ENCODE measurements at regions not wholly inside any gene's neighbourhood (a gene's known extent, or its start where the extent isn't known, plus 50 kb on each side); places are given as distances from the start of the nearest gene placed in this dataset.

DNA sequence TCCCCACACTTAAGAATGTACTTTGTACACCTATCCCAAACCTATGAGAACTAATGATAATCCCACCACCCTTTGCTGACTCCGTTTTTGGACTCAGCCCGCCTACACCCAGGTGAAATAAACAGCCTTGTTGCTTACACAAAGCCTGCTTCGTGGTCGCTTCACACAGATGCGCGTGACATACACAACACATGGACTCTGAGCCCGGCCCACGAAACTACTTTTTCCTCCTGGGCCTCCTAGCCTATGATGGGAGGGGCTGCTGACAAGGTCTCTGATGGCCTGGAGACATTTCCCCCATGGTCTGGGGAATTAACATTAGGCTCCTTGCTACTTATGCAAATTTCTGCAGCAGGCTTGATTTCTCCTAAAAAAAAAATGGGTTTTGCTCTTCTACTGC, 1176.4 kb upstream of the RAG2 start:
- DNase-seq (ENCODE audit: low read depth in 3 of 3) = no peak

DNA sequence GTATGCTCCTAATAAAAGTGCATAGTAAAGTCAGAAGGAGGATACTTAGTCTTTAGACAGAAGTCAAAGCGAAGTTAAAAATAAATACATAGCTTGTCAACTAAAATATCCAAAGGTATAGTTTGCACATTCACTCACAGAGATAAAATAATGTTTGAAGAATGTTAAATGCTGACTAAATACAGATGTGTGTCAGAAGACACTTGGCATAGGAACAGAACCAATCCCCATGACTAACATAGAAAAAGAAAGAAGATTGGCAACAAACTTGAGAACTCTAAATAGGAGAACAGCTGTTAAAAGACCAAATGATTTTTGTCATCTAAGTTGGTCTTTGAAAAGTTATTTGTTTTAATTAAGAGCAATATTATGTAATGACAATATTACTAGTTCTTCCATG, 1172.1 kb upstream of the RAG2 start:
- no peak for DNase-seq (ENCODE audit: low read depth in 3 of 3)

DNA sequence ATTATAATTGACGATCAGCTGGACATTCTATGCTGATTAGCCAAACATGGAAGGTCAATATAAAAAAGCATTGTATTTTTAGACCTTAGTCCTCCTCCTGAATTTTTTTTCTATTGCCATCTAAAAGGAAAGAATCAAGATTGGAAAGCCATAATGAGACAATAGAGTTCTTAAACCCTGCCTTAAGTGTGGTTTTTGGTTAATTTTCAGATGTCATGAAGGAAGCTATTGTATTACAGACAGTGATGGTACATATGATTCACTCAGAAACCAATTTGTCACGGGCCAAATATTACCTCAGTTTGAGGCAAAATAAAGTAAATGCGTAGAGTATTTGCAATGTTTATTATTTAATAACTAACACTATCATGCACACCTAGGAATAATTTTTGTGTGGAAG, 1164.0 kb upstream of the RAG2 start:
- DNase-seq (ENCODE audit: low read depth in 3 of 3) = no peak

DNA sequence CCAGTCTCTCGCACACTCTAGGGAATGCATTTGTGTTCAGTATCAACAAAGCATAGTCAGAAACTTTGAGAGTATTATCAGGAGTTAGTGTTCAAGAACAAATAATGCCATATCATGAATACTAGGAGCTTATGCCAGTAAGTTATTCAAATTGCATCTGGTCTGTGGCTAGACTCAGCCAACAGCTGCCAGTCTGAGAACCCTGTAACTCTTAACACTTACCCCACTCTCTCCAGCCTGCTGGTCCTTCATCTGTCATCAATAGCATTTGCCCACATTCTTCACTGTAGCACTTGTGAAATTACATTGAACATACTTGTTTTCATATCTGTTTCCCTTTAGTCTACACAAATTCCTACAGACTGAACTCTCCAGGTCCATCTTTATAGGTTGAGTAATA, 1157.5 kb upstream of the RAG2 start:
- no peak for DNase-seq (ENCODE audit: low read depth in 3 of 3)

DNA sequence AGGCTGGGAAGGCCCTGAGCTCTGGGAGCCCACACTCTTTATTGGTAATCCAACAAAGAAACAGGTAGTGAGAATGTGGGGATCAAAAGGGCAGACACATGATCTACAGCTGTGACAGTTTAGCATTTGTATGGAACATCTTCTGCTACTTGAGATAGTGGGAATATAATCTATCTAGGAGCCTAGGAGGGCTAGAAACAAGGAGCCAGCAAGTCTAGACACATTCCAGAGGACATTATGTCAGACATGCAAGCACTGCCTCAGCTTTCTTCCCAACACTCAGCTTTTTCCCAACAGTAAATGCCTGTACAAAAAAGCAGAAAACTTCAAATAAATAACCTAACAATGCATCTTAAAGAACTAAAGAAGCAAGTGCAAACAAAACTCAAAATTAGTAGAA, 1150.6 kb upstream of the RAG2 start:
- DNase-seq (ENCODE audit: low read depth in 3 of 3) = no peak

DNA sequence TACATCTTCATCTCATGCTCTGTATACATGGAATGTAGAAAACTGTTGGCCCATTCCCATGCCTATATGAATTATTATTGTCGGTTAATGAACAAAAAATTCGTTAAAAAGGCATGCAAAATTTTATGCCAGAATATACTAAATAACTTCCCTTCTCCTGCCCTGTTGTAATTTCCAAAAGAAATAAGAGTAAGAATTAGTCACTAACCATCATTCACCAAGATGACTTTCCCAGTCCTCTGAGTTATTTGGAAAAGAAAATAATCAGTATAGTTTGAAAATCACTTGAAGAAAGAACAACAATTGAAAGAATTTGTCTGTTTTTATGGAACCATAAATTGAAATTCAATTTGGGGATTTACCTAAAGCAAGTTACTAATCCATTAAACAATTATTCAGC, 1149.1 kb upstream of the RAG2 start:
- no peak for DNase-seq (ENCODE audit: low read depth in 3 of 3)

DNA sequence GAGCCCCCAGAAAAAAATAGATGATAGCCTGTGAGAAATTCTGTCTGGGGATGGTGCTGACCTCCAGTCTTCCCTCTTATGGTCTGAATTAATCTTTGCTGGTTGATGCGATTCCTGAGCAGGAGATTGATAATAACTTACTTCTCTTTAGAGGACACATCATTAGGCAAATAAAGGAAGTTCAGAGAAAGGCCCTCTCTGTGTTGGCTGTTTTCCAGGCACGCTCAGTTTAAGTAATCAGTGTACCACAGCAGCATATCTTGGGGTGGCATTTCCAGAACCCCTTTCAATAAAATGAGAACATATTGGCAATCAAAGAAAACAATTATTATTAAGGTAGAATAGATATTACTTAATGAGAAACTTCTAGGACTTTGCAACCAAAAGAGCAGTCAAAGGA, 1129.3 kb upstream of the RAG2 start:
- no peak for DNase-seq (ENCODE audit: low read depth in 3 of 3)

DNA sequence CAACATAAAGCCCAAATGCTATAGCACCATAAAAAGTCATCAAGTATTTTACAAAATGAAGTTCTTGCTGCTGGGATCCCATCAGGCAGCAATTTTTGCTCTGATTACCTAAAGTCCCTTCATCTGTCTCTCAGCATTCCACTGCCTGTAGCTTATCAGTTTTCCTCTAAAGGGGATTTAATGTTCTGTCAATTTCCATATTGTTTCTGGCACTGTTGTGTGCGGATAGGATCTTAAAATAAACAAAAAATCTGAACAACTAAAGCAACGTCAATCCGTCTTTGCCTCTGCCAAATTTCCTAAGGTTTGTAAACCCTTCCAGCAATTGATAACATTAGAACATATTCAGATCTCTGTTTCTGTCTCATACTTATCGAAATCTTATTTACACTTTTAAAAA, 1126.3 kb upstream of the RAG2 start:
- no peak for DNase-seq (ENCODE audit: low read depth in 3 of 3)

DNA sequence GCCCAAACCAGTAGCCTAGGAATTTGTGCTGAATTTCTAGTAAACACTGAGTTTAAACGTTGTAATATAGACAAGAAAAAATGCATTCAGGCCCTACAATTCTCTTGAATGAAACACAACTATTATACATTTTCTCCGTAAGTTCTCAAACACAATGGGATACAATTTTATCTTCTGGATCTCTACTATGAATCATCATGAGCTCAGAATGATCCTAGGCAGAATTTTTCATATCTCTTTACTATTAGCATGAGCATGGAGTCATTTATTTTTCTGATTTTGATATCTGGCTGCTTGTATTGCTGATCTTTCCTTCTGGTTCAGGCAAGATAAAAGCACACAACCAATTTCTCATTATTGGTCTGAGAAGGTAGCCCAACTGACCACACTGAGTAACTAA, 1123.4 kb upstream of the RAG2 start:
- DNase-seq (ENCODE audit: low read depth in 3 of 3) = no peak

DNA sequence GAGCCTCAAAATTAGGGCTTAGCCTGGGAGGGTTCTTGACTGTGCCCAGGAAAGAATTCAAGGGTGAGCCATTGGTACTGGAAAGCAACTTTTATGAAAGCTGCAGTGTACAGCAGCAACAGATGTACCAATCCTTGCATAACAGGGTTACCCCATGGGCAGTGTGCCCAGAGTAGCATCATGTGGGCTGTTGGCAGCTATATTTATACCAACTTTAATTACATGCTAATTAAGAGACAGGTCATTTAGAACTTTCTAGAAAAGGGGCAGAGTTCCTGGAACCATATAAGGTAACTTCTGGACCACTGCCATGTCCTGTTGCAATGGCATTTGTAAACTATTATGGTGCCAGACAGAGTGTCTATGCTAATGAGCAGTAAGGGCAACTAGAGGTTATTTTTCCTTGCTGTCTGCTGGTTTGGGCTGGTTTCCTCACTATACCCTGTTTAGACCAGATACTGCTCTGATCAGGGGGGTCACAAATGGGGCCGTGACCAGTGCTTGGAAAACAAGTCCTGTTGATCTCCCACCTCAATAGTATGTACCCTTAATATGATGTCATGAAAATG, 1120.5 kb upstream of the RAG2 start:
- no peak for DNase-seq (ENCODE audit: low read depth in 3 of 3)

DNA sequence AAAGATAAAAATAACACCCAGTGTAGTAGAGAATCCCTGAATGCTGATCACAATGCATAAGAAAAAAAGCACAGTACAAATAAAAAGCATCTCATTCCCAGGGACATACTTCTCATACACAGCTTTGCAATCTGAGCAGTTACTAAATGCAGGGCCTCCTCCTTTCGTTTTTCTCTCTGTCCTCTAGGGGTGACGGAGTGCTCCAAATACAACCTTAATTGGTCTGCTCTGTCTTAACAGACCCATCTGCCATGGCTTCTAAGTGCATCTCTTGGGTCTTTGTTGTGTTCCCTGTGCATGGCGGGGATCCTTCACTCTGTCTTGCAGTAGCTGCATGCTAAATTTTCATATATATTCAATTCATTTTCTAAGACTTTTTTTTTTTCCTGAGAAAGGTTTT, 1114.2 kb upstream of the RAG2 start:
- no peak for DNase-seq (ENCODE audit: low read depth in 3 of 3)

DNA sequence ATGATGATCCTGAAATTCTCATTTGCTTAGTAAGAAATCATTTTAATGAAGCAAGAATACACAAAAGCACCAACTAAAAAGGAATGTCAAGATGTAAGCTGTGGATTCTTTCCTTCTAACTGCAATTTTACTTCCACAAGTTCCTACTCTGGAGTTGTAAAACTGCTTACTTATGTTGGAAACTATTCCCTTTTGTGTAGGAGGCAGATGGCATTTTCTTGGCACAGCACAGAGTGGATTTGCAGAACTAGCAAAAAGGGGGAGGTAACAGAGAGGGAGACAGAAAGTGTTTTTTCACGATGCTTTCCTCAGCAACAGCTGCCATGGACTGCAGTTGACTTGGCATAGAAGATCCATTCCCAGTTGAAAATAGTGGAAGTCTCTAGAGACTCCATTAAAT, 1112.0 kb upstream of the RAG2 start:
- no peak for DNase-seq (ENCODE audit: low read depth in 3 of 3)

DNA sequence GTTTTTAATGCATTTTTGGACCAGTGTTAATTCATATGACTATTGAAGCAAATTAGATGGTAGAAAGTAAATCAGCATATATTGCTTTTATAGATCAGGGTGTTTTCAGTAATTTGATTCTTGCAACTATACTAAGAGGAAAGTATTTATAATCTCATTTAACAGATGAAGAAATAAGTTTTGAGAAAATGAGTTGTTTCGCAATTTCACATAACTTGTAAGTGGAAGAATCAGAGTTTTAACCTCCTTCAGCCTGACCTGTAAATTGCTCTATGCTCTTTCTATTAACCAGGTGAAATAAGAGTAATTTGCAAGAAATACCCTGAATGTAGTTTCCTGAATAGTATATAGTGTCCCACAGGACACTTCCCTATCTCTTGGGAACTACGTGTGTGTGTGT, 1106.8 kb upstream of the RAG2 start:
- no peak for DNase-seq (ENCODE audit: low read depth in 3 of 3)

DNA sequence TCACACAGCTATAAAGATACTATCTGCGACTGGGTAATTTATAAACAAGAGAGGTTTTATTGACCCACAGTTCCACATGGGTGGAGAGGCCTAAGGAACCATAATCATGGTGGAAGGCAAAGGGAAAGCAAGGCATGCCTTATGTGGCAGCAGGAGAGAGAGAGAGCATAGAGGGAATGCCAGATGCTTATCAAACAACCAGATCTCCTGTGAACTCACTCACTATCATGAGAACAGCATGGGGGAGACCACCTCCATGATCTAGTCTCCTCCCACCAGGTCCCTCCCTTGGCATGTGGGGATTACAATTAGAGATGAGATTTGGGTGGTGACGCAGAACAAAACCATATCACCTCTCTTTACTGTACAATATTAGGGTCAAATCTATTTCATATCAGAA, 1101.6 kb upstream of the RAG2 start:
- no peak for DNase-seq (ENCODE audit: low read depth in 3 of 3)

DNA sequence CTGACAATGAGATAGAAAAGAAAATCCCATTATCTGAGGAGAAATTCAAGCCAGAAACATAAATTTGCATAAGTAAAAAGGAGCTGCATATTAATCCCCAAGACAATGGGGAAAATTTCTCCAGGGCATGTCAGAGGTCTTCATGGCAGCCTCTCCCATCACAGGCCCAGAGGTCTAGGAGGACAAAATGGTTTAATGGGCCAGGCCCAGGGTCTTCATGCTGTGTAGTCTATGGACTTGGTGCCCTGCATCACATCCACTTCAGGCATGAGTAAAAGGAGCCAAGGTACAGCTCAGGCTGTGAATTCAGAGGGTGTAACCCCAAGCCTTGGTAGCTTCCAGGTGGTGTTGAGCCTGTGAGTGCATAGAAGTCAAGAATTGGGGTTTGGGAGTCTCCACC, 1097.2 kb upstream of the RAG2 start:
- no peak for DNase-seq (ENCODE audit: low read depth in 3 of 3)

DNA sequence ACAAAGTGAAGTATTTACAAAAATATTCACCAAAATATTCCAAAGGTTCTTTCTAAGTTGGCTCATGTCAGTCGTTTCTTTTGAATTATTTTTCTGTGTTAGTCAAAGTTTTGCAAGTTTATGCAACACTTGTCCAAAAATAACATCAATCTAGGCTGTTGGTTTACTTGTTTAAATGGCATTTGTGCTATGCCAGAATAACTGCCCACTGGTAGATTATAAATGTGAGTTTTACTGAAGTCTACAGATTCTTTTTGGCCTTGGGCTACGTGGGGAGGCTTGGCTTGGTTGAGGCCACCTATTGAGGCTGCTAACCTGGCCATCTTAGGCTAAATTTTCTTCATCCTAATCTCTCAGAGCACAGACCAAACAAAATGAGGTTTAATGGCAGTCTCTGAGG, 1091.9 kb upstream of the RAG2 start:
- DNase-seq (ENCODE audit: low read depth in 3 of 3) = no peak

DNA sequence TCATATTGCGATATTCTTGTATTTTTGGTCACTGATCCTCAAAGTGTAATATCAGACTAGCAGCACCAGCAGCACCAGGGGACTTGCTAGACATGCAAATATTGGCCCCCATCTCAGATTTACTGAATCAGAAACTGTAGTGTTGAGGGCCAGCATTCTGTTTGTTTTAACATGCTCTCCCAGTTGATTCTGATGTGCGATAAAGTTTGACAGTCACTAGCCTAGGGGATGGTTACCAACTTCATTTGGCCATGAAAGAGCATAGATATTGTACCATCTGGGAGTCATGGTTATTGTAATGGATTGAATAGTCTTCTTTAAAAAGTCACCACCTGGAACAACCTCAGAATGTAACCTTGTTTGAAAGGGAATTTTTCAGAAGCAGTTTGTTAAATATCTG, 1090.4 kb upstream of the RAG2 start:
- DNase-seq (ENCODE audit: low read depth in 3 of 3) = no peak

DNA sequence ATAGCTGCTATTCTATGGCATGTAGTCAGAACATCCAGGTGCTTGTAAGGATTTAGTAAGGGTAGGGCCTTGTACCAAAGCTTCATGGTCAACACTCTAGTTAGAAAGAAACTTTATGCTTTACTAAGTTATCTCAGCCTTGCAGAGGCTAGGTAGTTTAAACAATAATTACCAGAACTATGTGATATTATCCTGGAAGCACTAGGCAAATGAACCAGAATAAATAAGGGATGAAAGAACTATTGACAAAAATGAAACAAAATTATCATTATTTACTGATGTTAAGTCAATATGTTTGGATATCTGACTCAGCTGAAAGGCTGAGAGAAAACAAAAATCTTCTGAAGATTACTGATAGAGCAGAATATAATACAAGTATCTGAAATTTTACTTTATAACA, 1089.1 kb upstream of the RAG2 start:
- DNase-seq (ENCODE audit: low read depth in 3 of 3) = no peak

DNA sequence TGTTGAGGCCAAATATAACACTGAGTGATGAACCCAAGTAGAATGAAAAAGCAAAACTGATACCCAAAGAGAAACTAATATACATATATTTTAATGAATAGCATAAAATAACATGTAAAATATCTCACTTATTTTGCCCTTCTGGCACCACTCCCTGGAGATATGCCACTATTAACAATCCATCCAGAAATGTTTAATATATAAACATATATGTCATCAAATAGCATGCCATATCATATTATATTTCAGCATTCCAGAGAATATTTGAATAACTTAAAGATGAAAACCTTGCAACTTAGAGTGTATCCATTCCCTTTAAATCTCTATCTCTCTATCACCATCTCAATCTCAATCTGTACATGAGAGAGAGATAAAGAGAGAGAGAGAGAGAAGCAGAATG, 1073.3 kb upstream of the RAG2 start:
- no peak for DNase-seq (ENCODE audit: low read depth in 3 of 3)

DNA sequence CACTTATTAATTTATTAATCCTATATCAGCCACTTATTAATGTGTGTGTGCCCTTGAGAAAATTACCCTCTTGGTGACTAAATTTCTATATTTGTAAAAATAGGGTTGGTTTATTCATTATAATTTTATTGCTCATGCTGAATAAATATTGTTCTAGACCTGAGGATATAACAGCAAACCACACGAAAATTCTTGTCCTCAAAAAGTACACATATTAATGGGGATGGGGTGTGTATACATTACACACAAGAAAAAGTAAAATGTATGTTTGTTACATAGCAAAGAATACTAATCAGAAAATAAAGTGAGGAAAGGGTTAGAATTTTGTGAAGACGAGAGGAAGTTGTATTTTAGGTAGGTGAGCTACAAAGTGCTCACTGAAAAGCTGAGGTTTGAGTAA, 1068.9 kb upstream of the RAG2 start:
- no peak for DNase-seq (ENCODE audit: low read depth in 3 of 3)

DNA sequence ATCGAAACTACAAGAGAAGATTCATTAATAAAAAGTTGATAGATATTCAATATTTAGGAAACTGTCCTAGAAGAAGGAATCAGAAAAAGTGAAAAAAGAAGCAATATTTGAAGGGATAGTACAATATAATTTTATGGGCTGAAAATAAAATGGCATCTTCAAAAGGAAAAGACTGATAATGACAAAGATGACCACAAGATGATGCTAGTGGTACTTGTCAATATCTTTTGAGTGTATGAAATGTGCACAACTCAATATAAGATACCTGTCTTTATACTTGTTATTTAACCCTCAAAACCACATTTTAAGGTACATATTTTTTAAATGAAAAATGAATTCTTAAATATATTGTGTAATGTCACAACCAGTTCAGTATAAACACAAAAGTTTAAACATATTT, 1059.6 kb upstream of the RAG2 start:
- DNase-seq (ENCODE audit: low read depth in 3 of 3) = no peak

DNA sequence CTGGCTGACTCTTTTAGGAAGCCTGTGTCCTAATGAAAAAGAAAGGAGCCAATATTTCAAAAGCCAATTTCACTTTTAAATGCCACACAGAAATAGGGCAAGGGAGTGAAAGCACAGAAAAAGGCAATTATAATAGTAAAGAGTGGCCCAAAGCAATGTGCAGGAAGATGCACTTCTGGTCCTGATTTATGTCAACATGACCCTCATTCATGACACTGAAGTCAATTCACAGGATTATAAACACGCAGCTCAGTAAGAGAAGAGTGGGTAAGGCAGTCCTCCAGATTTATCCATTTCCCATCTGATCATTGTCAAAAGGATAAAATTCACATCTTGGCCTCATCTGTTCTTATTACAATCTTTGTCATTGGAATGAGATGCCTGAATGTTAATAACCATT, 1049.7 kb upstream of the RAG2 start:
- no peak for DNase-seq (ENCODE audit: low read depth in 3 of 3)

DNA sequence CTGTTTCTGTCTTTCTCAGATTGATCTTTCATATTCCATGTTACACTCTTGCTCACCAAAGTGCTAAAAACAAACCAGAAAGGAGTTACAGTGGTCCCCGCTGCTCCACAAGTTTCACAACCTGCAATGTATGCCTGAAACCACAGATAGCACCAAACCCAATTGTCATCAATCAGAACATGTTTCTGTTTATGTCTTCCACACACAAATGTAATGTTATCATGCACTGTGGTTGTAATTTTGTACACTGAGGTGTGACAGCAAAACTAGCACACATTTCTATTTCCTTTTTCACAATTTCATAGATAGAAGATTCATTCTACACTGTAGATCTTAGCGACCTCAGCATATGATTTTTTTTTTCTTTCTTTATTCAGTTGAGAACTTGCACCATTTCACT, 1045.9 kb upstream of the RAG2 start:
- DNase-seq (ENCODE audit: low read depth in 3 of 3) = no peak

DNA sequence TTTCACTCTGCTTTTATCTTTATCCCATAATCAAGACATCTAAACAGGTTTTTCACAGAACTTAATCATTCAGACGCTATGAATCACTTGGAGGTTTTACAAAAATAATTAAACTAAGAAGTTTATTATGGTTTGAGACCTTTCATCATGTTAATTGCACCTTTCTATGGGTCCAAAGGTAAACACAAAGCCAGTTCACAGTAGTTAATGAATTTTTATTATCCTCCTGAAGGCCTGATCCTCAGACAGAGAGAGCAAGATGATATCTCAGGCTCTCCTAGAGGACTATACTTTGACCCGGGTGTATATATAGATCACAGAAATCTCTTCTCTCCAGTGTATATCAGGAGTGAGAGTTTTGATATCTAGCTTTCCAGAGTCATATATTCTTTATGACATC, 1044.3 kb upstream of the RAG2 start:
- no peak for DNase-seq (ENCODE audit: low read depth in 3 of 3)

DNA sequence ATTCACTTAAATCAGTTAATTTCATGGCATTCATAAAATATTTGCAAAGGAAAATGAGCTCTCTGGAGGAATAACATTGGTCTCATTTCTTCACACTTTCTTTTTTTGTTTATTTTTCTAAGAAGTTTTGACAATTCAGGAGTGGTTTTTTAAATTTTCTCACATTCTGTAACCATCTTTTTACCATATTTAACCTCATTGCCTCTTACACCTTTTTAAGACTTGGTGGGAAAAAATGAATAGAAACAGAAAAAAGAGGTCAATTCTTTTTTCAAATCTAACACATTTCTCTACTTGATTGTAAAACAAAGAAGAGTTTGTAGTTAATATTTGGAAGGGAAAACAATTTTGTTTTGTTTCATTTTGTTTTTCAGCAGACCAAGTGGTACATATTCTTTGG, 1034.7 kb upstream of the RAG2 start:
- DNase-seq (ENCODE audit: low read depth in 3 of 3) = no peak
